HG03066 (cell line): ENCODE measurements at regions not wholly inside any gene's neighbourhood (a gene's known extent, or its start where the extent isn't known, plus 50 kb on each side); places are given as distances from the start of the nearest gene placed in this dataset.
"Not testable (repeated sequence)": the region's sequence is repeated elsewhere in the genome, so short reads cannot be mapped to it uniquely, and the experiment has no call there.

Experiments
- ATAC-seq: cut with Tn5 transposase; IDR thresholded peaks from one replicate; pipeline ENCODE4 v1.9.1; 2021; ENCODE audit warnings: low read depth; ENCODE audit not compliant: unreplicated experiment

DNA sequence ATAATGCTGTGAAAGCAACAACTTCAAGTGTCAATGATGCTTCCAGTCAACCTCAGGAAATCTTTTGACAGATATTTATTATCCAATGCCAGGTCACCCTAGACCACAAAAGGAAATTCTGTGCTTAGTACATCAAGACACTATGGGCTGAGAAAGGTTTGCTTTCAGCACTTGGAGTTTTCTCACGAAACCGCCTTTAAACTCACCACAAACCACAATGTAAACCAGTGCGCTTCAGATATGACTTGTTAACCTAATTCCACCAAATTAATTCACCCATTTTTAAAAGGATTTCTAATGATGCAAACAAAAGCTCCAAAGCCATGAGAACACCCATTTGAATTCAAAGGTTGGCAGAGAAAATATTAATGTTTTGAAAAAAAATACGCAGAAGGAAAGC, 292.9 kb upstream of the NR2F2 start:
- no peak for ATAC-seq

DNA sequence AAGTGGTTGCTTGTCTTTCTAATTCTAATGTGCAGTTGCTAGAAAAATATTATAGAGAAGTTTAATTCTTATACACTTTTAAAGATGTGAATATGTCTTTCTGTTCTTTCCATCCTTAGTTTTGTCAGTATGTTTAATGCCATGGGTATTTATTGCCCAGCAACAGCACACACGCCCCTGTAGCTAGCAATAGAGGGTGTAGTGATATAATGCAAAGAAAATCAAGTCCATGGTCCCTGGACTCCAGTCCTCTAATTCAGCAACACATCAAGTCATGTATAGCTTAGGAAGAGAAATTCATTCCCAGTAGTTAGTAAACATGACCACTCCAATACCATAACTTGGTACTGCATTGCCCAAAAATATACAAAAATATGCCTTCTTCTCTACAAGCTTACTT, 292.4 kb upstream of the NR2F2 start:
- ATAC-seq: no peak

- ATAC-seq: no peak
These were observed 291.9 kb upstream of the NR2F2 start for GRCh38 chr15:96038650-96039049.

GRCh38 chr15:96041982-96042733, 288.3 kb upstream of the NR2F2 start:
- ATAC-seq: no peak

GRCh38 chr15:96042734-96043224, 287.7 kb upstream of the NR2F2 start:
- peak; percentile 74 for ATAC-seq

DNA sequence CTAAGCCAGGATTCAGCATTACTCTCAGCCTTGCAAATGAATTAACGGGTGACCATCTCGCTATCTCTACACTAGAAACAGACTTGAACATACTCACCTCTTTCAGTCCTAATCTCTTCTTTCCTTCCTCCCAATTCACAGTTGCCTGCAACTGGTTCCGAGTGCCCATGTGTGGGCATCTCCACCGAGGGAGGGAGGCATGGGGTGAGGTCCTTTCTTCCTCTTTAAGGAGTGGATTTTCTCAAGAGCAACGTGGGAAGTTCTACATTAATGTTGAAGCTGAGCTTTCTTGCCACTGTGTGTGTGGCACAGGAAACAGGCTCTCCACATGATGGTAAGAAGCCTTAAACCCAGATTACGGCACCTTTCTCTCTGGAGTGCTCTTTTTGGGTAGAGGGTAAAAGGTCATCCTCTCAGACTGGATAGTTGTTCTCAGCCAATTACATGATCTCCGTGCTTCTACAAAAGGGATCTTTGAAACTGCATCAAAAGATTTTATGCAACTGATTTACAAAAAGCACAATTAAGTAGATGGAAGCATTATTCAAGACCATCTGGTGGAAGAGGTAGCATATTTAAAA, 286.8 kb upstream of the NR2F2 start:
- ATAC-seq: no peak

DNA sequence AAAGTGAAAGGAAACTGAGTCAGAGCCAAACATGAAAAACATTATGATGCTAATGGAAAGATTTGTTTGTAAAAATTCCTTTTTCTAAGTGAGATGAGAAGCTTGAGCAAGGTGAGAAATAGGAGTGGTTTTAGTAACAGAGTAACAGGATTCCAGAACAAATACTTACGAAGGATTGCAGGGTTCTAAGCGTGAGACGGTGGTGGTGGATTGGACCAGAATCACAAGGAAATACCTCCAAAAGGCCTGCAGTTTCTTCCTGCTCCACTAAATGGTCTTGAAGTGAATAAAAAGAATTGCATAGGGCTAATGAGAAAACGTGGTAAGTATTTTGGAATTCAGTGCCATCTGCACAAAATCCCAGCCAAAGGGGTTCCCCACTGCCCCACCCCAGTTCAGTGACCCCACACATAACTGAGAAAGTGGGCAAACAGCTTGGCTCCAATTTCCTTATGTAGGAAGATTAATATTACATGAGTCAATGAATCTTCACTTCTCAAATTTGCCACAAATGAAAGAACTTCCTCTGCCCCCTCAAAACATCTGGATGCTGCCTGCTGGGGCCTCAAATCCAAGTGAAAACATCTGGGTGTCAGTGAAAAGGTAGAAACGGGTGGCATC, 283.8 kb upstream of the NR2F2 start:
- ATAC-seq: no peak

DNA sequence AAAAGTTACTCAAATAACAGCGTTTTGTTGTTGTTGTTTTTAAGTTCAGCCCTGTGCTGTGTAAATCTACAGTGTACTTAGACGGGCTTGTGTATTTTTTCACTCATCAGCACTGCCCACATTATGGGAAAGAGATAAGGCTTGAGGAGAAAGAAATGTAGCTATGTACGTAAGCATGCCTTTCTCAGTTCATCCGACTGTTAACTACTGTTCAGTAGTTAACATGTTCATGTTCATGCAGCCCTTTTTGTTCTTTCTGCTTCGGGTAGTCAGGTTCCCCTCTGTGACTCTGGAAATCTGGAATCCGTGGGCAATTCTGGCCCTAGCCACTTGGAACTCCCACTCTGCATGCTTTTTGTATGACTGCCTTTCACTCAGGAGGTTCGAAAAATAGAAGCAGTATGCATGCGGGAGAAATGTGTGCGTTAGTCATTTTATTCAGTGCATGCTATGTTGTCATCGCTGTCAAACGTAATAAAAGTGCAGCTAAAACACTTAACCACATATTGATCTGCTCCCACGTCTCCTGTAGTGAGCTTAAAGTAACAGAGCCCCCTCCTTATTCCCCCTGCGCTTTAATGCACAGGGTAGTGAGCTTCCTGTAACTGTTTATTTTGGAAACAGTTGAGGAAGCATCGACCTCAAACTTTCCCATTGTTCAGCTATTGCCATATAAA, 283.1 kb upstream of the NR2F2 start:
- ATAC-seq: no peak

- ATAC-seq: no peak
These were observed 281.2 kb upstream of the NR2F2 start for GRCh38 chr15:96049323-96049722.

GRCh38 chr15:96049766-96050165, 280.7 kb upstream of the NR2F2 start:
- no peak for ATAC-seq

DNA sequence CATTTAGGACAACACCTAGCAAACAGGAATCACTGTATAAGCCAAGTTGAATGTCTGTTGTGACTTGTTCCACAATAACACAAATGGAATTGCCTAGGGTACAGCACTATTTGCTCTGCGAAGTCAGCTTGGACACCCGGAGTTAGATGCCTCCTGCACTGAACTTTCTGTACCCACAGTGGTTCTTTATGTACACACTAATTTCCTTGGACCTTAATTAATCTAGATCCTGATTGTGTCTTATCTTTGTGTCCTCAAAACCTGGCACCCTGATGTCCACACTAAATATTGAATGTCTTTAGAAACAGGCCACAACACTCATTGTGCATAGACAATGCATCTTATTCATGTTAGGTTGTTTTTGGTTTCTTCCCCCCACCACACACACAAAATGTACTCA, 278.9 kb upstream of the NR2F2 start:
- no peak for ATAC-seq

DNA sequence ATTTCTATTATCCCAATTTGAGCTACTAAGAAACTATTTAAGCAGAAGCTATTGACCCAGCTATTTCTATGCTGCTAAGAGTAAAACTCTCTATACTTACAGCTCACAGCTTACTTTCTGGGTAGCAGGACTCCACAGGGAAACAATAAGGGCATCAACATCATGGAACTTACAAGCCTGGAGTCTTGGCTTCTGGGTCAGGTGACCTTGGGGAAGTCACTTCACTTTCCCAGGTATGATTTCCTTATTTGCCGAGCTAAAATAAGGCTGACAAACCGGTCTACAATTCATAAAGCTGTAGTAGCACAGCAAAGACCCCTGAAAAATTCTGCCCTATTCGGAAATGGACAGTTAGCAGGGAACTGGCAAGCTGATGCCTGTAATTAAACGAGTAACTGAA, 278.3 kb upstream of the NR2F2 start:
- no peak for ATAC-seq

DNA sequence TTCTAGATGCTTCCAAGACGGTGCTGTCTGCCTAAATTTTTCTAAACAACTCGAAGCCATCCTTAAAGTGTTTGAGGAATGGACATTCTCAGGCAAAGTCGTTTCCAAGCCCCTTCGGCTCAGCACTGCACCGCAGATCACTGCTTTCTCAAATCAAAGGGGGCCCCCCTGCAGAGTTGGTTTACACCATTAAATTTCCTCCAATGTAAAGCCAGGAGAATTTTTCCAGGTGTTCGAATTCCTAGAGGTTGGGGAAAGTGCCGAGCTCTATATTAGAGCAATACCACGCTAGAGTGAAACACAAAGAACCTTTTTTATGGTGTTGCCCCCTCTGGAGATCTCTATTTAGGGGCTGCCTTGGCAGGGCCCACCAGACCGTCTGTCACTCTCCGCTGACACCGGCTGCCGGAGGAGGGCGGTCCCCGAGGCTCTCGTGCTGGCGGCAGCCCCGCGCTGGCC, 277.9 kb upstream of the NR2F2 start:
- ATAC-seq: no peak

GRCh38 chr15:96053031-96053780, 277.3 kb upstream of the NR2F2 start:
- ATAC-seq: no peak

DNA sequence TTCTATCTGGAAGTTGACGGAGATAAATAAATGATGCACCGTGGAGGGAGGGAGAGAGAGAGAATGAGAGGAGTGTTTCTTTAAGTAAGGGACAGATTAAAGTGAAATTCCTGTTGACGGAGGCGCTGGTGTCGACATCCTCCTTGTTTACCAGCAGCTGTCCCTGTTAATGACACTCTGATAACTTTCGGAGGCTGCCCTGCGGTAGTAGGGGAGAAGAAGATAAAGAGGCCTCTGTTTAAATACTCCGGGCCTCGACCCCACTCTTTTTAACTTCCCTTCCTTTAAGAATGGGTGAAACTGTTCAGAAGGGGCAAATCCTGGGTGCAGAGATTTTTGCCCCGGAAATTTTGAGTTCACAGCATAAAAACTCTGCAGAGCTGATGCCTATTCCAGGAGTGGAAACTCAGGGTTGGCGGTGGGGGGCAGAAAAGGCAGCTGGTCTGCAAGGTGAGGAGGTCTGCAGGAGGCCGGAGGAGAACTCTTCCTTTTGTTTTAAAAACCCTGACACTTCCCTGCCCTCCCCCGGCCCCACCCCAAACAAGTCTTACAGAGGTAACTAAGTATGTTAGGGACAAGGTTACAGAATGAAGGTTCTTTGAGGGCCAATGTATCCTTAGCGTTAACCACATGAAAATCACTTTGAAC, 276.6 kb upstream of the NR2F2 start:
- ATAC-seq: no peak

GRCh38 chr15:96054621-96055020, 275.9 kb upstream of the NR2F2 start:
- no peak for ATAC-seq

DNA sequence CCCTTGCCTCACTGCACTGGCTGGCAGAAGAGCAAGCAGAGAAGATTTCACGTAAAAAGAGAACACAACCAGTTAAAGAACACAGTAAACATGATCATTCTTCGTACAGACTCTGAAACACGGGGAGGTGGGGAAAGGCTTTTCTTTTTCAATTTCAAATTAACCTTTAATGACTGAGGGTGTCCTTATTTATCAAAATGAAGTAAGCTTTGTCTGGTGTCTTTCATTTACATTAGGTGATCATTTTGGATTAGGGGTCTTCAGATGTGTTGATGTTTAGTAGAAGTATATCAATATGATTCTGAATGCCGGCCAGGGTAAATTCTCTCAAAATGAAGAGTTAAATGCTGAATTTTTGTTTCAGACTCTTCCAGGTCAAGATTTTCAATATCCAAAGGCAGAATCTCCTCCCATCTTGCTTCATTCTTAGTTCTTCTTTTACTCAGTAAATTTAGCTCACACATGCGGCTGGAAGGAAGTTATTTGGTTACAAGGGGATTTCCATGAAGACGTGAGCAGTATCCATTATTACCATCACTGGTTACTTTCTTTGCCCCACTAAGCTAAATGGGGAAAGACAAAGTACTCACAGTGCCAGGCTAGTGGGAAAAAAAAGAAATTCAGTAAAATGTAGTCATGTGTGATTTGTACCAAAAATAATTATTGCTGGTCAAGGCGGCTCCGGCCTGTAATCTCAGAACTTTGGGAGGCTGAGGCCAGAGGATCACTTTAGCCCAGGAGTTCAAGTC, 272.2 kb upstream of the NR2F2 start:
- ATAC-seq: no peak

GRCh38 chr15:96058852-96059103, 271.7 kb upstream of the NR2F2 start:
- ATAC-seq: not testable (repeated sequence)

GRCh38 chr15:96060591-96060990, 269.9 kb upstream of the NR2F2 start:
- ATAC-seq: not testable (repeated sequence)

- no peak for ATAC-seq
These were observed 266.1 kb upstream of the NR2F2 start for GRCh38 chr15:96064351-96064756.
